Mammary epithelial cell (primary cell): ENCODE measurements at regions not wholly inside any gene's neighbourhood (a gene's known extent, or its start where the extent isn't known, plus 50 kb on each side); places are given as distances from the start of the nearest gene placed in this dataset.

Source experiments
- EZH2 ChIP-seq: IDR thresholded peaks from 2 replicates; pipeline ENCODE4 v1.6.1; 2012; ENCODE audit warnings: low read length, inconsistent platforms, borderline replicate concordance
- TF ChIP-seq, protein P1 (sequence below), 2 donors: IDR thresholded peaks in 1 of 2; conservative IDR thresholded peaks in 1 of 2; 2 replicates each; pipeline ENCODE4 v1.5.1; 2011 to 2012; ENCODE audit warnings: inconsistent platforms in 2 of 2, low read length in 2 of 2, mild to moderate bottlenecking in 2 of 2, control low read depth in 1 of 2, low read depth in 1 of 2; ENCODE audit not compliant: insufficient read depth in 1 of 2; ENCODE audit errors: extremely low read depth in 1 of 2

DNA sequence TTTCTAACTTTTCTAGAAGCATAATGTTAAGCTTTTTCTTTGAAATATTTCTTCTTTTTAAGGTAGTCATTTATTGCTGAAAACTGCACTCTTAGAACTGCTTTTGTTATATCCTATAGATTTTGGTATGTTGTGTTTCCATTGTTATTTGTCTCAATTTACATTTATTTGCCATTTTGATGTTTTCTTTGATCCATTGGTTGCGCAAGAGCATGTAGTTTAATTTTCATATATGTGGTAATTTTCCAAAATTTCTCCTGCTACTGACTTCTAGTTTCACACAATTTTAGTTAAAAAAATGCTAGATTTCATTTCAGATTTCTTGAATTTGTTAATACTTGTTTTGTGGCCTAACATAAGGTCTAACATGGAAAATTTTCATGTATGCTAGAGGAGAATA lies 1029.3 kb upstream of the TYRP1 start:
- TF ChIP-seq, protein P1, sequence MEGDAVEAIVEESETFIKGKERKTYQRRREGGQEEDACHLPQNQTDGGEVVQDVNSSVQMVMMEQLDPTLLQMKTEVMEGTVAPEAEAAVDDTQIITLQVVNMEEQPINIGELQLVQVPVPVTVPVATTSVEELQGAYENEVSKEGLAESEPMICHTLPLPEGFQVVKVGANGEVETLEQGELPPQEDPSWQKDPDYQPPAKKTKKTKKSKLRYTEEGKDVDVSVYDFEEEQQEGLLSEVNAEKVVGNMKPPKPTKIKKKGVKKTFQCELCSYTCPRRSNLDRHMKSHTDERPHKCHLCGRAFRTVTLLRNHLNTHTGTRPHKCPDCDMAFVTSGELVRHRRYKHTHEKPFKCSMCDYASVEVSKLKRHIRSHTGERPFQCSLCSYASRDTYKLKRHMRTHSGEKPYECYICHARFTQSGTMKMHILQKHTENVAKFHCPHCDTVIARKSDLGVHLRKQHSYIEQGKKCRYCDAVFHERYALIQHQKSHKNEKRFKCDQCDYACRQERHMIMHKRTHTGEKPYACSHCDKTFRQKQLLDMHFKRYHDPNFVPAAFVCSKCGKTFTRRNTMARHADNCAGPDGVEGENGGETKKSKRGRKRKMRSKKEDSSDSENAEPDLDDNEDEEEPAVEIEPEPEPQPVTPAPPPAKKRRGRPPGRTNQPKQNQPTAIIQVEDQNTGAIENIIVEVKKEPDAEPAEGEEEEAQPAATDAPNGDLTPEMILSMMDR (conservative IDR thresholded peaks at IDR 0.05 in 1 of 2, IDR thresholded peaks at IDR 0.05 in 1 of 2; ENCODE audit: extremely low read depth in 1 of 2, insufficient read depth in 1 of 2, low read depth in 1 of 2, low read length in 2 of 2): no peak
- TF ChIP-seq EZH2: no peak
